22Rv1 (cell line): ENCODE measurements at regions not wholly inside any gene's neighbourhood (a gene's known extent, or its start where the extent isn't known, plus 50 kb on each side); places are given as distances from the start of the nearest gene placed in this dataset.

Experiments
- ZFX ChIP-seq: fragments of 450-650 bp; IDR thresholded peaks from 2 replicates; pipeline ENCODE4 v1.6.1; 2017; ENCODE audit warnings: antibody characterized with exemption, borderline replicate concordance
- TF ChIP-seq, protein P1 (sequence below): fragments of 450-650 bp; IDR thresholded peaks from 2 replicates; pipeline ENCODE4 v1.5.1; 2017; ENCODE audit warnings: mild to moderate bottlenecking

DNA sequence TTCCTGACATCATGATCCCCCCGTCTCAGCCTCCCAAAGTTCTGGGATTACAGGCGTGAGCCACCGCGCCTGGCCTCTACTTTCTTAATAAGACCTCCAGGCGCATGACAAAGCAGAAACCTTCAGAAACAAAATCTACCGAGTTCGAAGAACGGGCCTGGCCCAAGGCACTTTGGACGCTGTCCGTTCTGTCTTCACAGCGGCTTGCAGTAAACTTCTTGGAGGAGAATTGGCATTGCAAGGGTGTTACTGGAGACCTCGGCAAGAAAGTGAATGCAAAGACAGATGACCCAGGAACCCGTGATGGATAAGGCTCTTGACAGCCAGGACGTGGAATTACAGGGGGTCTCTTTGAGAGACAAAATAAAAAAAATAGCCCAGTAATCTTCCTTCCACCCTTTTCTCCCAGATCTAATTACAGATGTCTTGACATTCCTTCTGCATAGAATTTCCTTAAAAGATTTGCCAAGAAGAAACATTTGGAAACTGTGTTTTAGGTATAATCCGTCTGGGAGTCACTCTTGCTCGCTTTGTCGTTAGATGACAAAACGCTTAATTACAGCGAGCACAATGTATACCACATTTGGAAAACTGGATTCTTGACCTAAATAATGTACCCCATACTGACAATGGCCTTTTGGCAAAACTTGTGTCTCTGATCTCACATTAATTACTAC is 83.2 kb upstream of the TBX3 start:
- TF ChIP-seq, protein P1, sequence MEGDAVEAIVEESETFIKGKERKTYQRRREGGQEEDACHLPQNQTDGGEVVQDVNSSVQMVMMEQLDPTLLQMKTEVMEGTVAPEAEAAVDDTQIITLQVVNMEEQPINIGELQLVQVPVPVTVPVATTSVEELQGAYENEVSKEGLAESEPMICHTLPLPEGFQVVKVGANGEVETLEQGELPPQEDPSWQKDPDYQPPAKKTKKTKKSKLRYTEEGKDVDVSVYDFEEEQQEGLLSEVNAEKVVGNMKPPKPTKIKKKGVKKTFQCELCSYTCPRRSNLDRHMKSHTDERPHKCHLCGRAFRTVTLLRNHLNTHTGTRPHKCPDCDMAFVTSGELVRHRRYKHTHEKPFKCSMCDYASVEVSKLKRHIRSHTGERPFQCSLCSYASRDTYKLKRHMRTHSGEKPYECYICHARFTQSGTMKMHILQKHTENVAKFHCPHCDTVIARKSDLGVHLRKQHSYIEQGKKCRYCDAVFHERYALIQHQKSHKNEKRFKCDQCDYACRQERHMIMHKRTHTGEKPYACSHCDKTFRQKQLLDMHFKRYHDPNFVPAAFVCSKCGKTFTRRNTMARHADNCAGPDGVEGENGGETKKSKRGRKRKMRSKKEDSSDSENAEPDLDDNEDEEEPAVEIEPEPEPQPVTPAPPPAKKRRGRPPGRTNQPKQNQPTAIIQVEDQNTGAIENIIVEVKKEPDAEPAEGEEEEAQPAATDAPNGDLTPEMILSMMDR: no peak
- TF ChIP-seq ZFX: no peak
